OCI-LY3 (cell line): ENCODE measurements at regions not wholly inside any gene's neighbourhood (a gene's known extent, or its start where the extent isn't known, plus 50 kb on each side); places are given as distances from the start of the nearest gene placed in this dataset.

Experiments
- EZH2phosphoT487 ChIP-seq: fragments of 200-600 bp; shearing (Covaris generic); IDR thresholded peaks from 2 replicates; pipeline ENCODE4 v1.6.1; 2018; ENCODE audit warnings: antibody characterized with exemption, mixed run types, low read depth
- TF ChIP-seq, protein P1 (sequence below): fragments of 200-600, 300-600 bp; sonication (generic); IDR thresholded peaks from 2 replicates; pipeline ENCODE4 v1.5.1; 2014; ENCODE audit warnings: antibody characterized with exemption, low read length, low read depth

DNA sequence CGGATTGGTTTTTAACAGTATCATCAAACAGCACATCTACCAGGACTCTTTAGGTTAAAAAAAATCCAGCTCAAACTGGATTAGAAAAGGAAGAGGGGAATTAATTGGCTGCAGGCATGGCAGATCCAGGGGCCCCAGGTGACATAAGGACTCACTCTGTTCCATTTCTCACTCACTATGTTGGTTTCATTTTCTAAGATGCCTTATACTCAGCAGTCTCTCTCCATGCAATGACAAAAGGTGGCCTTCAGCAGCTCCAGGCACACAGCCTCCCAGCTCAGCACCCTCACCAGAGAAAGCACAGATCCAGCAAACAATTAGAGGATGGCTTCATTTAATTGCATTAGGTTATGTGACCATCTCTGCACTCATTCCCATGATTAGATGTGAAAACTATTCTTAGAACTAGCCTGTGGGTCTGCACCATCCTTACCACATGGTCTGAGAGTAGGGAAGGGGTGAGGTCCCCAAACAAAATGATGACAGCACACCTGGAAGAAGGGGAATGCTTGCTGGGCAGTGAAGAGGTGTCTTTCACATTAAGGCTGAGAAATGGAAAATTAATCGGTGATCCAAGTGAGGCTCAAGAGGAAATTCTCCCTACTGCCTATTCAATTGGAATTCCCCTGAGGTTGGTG is 243.1 kb downstream of the CDH26 start:
- TF ChIP-seq, protein P1, sequence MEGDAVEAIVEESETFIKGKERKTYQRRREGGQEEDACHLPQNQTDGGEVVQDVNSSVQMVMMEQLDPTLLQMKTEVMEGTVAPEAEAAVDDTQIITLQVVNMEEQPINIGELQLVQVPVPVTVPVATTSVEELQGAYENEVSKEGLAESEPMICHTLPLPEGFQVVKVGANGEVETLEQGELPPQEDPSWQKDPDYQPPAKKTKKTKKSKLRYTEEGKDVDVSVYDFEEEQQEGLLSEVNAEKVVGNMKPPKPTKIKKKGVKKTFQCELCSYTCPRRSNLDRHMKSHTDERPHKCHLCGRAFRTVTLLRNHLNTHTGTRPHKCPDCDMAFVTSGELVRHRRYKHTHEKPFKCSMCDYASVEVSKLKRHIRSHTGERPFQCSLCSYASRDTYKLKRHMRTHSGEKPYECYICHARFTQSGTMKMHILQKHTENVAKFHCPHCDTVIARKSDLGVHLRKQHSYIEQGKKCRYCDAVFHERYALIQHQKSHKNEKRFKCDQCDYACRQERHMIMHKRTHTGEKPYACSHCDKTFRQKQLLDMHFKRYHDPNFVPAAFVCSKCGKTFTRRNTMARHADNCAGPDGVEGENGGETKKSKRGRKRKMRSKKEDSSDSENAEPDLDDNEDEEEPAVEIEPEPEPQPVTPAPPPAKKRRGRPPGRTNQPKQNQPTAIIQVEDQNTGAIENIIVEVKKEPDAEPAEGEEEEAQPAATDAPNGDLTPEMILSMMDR: no peak
- no peak for TF ChIP-seq EZH2phosphoT487
